ENCODE measurements at regions not wholly inside any gene's neighbourhood (a gene's known extent, or its start where the extent isn't known, plus 50 kb on each side); places are given as distances from the start of the nearest gene placed in this dataset.

DNA sequence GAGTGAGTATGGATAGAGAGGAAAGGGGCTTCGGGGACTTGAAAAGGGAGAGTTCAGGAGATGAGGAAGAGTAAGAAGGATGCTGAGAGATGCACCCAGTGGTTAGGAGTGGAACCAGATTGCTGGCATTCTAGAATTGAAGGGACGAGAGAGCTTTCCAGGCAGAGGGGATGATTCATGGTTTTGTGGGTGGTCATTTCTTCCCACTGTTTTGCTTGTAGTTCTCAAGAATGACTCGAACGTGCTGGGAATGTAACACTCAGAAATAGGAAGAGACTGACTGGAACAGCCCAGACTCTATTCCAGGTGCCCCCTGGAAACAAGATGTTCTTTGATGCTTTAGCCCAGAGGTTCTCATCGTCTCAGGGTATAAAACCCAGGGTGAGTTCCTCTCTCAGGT lies 294.2 kb downstream of the ICE1 start:
- no peaks in the 10 kb centered on the region for H3K9me2 ChIP-seq (ENCODE audit: low read depth, low read length)
- H2AFZ ChIP-seq (ENCODE audit: low read length), result no peak overlapping the region
- H3K79me2 ChIP-seq (ENCODE audit: insufficient read depth, low read length), result no peaks in the 10 kb centered on the region
- H4K20me1 ChIP-seq (ENCODE audit: insufficient read depth, low read length), result no peaks in the 10 kb centered on the region
- no peaks in the 10 kb centered on the region for H3F3A ChIP-seq (ENCODE audit: insufficient read depth, low read length)
- H3K27me3 ChIP-seq (ENCODE audit: insufficient read depth, low read length), result no peaks in the 10 kb centered on the region
- H3K4me1 ChIP-seq (ENCODE audit: insufficient read depth, low read length, severe bottlenecking), result no peaks in the 10 kb centered on the region
- TF ChIP-seq, protein P1, sequence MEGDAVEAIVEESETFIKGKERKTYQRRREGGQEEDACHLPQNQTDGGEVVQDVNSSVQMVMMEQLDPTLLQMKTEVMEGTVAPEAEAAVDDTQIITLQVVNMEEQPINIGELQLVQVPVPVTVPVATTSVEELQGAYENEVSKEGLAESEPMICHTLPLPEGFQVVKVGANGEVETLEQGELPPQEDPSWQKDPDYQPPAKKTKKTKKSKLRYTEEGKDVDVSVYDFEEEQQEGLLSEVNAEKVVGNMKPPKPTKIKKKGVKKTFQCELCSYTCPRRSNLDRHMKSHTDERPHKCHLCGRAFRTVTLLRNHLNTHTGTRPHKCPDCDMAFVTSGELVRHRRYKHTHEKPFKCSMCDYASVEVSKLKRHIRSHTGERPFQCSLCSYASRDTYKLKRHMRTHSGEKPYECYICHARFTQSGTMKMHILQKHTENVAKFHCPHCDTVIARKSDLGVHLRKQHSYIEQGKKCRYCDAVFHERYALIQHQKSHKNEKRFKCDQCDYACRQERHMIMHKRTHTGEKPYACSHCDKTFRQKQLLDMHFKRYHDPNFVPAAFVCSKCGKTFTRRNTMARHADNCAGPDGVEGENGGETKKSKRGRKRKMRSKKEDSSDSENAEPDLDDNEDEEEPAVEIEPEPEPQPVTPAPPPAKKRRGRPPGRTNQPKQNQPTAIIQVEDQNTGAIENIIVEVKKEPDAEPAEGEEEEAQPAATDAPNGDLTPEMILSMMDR (IDR thresholded peaks at IDR 0.05; ENCODE audit: low read length), result no peak
- TF ChIP-seq EZH2 (IDR thresholded peaks at IDR 0.05; ENCODE audit: borderline replicate concordance, low read length), result no peak
- H3K4me2 ChIP-seq (ENCODE audit: low read length), result no peak overlapping the region
- no peaks in the 10 kb centered on the region for H3K9me3 ChIP-seq (ENCODE audit: low read length)
- no peak overlapping the region for H3K4me3 ChIP-seq (ENCODE audit: low read depth, low read length, poor library complexity, severe bottlenecking)
- H3K36me3 ChIP-seq (ENCODE audit: insufficient read depth, low read length), result no peaks in the 10 kb centered on the region
- no peak overlapping the region for H3K9ac ChIP-seq (ENCODE audit: low read length)
- H3K27ac ChIP-seq (ENCODE audit: low read depth, low read length, poor library complexity, severe bottlenecking), result no peak overlapping the region

DNA sequence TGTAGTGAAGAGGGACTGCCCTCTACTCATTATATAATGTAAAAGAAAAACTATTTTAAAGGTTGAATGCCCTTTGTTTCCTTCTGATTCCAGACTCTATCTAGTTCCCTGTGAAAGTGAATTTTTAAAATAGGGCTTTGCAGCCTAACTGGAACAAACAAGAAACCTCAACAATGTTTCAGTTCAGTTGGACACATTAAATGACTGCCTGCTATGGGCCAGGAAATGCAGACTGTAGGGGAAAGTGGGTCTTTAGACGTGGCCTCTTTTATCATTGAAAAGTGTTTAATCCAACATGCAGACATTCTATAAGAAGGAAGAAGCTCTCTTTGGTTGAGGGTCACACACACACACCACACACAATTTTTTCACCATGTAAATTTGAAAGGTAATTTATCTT lies 289.1 kb downstream of the ICE1 start:
- Histone ChIP-seq H3K79me2 (ENCODE audit: insufficient read depth, low read length) (no peaks in the 10 kb centered on the region), H3K9ac (ENCODE audit: low read length) (no peak overlapping the region), H3K9me3 (ENCODE audit: low read length) (no peaks in the 10 kb centered on the region; the same call in 1 of the 2 replicates), H3F3A (ENCODE audit: insufficient read depth, low read length) (no peaks in the 10 kb centered on the region), H3K4me2 (ENCODE audit: low read length) (no peak overlapping the region), H3K27ac (ENCODE audit: low read depth, low read length, poor library complexity, severe bottlenecking) (no peak overlapping the region), H3K4me3 (ENCODE audit: low read depth, low read length, poor library complexity, severe bottlenecking) (no peak overlapping the region), H3K9me2 (ENCODE audit: low read depth, low read length) (no peaks in the 10 kb centered on the region), H3K27me3 (ENCODE audit: insufficient read depth, low read length) (no peaks in the 10 kb centered on the region), H2AFZ (ENCODE audit: low read length) (no peak overlapping the region), H3K36me3 (ENCODE audit: insufficient read depth, low read length) (no peaks in the 10 kb centered on the region), H4K20me1 (ENCODE audit: insufficient read depth, low read length) (no peaks in the 10 kb centered on the region), H3K4me1 (ENCODE audit: insufficient read depth, low read length, severe bottlenecking) (no peaks in the 10 kb centered on the region)
- TF ChIP-seq EZH2 (IDR thresholded peaks at IDR 0.05; ENCODE audit: borderline replicate concordance, low read length), result no peak

DNA sequence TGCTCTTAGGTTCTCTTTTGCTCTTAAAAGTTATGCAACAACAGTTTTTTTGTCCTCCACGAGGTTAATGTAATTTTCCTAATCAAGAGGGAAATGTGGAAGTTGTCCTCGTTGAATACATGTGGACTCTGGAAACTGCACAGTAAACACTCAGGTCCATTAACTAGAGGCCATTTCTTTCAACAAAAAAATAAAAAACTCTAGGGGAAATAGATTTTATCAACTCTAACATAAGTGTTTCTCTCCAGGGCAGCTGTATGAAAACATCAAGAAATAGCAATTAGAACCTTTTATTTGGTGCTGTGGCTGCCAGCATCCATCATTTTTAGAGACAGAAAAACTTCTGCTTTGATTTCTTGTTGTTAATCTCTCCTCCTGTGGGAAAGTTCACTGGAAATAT lies 288.6 kb downstream of the ICE1 start:
- Histone ChIP-seq H3K9me2 (ENCODE audit: low read depth, low read length) (no peaks in the 10 kb centered on the region), H3K79me2 (ENCODE audit: insufficient read depth, low read length) (no peaks in the 10 kb centered on the region), H3K4me1 (ENCODE audit: insufficient read depth, low read length, severe bottlenecking) (no peaks in the 10 kb centered on the region), H3F3A (ENCODE audit: insufficient read depth, low read length) (no peaks in the 10 kb centered on the region), H2AFZ (ENCODE audit: low read length) (no peak overlapping the region), H3K27me3 (ENCODE audit: insufficient read depth, low read length) (no peaks in the 10 kb centered on the region), H3K4me2 (ENCODE audit: low read length) (no peak overlapping the region), H3K9ac (ENCODE audit: low read length) (no peak overlapping the region), H3K36me3 (ENCODE audit: insufficient read depth, low read length) (no peaks in the 10 kb centered on the region), H3K9me3 (ENCODE audit: low read length) (no peaks in the 10 kb centered on the region; the same call in 1 of the 2 replicates), H3K4me3 (ENCODE audit: low read depth, low read length, poor library complexity, severe bottlenecking) (no peak overlapping the region), H4K20me1 (ENCODE audit: insufficient read depth, low read length) (no peaks in the 10 kb centered on the region), H3K27ac (ENCODE audit: low read depth, low read length, poor library complexity, severe bottlenecking) (no peak overlapping the region)
- TF ChIP-seq, protein P1 (IDR thresholded peaks at IDR 0.05; ENCODE audit: low read length), result no peak
- TF ChIP-seq EZH2 (IDR thresholded peaks at IDR 0.05; ENCODE audit: borderline replicate concordance, low read length), result no peak

DNA sequence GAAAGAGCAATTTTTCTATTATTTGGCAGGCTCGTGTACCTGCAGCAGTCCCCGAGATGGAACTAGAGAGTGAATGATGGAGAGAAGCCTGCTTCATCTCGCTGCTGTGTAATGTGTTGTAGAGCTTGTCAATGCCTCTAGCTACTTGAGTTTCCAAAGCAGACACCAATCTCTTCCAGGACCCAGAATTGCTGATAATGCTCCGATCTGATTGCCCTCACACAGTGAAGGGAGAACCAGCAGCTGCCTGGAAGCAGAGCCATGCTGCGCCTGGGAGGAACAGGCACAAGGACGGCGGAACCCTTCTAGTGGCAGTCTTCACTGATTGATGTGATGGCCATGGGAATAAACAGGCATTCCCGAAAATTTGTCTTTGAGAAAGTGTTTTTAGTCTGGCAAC lies 288.0 kb downstream of the ICE1 start:
- H3K4me1 ChIP-seq (ENCODE audit: insufficient read depth, low read length, severe bottlenecking), result no peaks in the 10 kb centered on the region
- H3F3A ChIP-seq (ENCODE audit: insufficient read depth, low read length), result no peaks in the 10 kb centered on the region
- no peaks in the 10 kb centered on the region for H3K9me2 ChIP-seq (ENCODE audit: low read depth, low read length)
- no peaks in the 10 kb centered on the region for H3K79me2 ChIP-seq (ENCODE audit: insufficient read depth, low read length)
- no peak overlapping the region for H3K4me3 ChIP-seq (ENCODE audit: low read depth, low read length, poor library complexity, severe bottlenecking)
- no peaks in the 10 kb centered on the region; the same call in 1 of the 2 replicates for H3K9me3 ChIP-seq (ENCODE audit: low read length)
- H3K4me2 ChIP-seq (ENCODE audit: low read length), result no peak overlapping the region
- TF ChIP-seq, protein P1 (IDR thresholded peaks at IDR 0.05; ENCODE audit: low read length), result no peak
- H3K27me3 ChIP-seq (ENCODE audit: insufficient read depth, low read length), result no peaks in the 10 kb centered on the region
- no peaks in the 10 kb centered on the region for H3K36me3 ChIP-seq (ENCODE audit: insufficient read depth, low read length)
- no peak overlapping the region for H3K9ac ChIP-seq (ENCODE audit: low read length)
- H2AFZ ChIP-seq (ENCODE audit: low read length), result no peak overlapping the region
- no peaks in the 10 kb centered on the region for H4K20me1 ChIP-seq (ENCODE audit: insufficient read depth, low read length)
- H3K27ac ChIP-seq (ENCODE audit: low read depth, low read length, poor library complexity, severe bottlenecking), result no peak overlapping the region
